Thoracic aorta (tissue), 2 donors: ENCODE measurements at regions not wholly inside any gene's neighbourhood (a gene's known extent, or its start where the extent isn't known, plus 50 kb on each side); places are given as distances from the start of the nearest gene placed in this dataset.

Experiments used
- ATAC-seq: fragments of 150-250 bp; one replicate; pipeline ENCODE4 v1.8.0; 2017; ENCODE audit warnings: low read depth; ENCODE audit not compliant: insufficient number of reproducible peaks, low FRiP score
- DNase-seq: peaks from one replicate; pipeline ENCODE4 v3.0.0-alpha.2; 2020; ENCODE audit warnings: low spot score
- H3K27ac ChIP-seq, 2 donors: fragments of 200-600 bp; sonication (generic); 1 replicate in 1 of 2; 2 replicates in 1 of 2; pipeline ENCODE4 v1.5.1; 2016; ENCODE audit warnings: mild to moderate bottlenecking in 2 of 2, moderate library complexity in 2 of 2
- H3K27me3 ChIP-seq: fragments of 200-600 bp; sonication (generic); replicated peaks from 2 replicates; pipeline ENCODE4 v1.6.0; 2016; ENCODE audit warnings: mild to moderate bottlenecking; ENCODE audit not compliant: insufficient read depth
- H3K36me3 ChIP-seq: fragments of 200-600 bp; sonication (generic); one replicate; pipeline ENCODE4 v1.5.1; 2016
- H3K4me1 ChIP-seq, 2 donors: fragments of 200-600 bp; sonication (generic); 1 replicate in 1 of 2; 2 replicates in 1 of 2; pipeline versions ENCODE4 v1.5.1 to v1.6.0; 2016; ENCODE audit warnings: low read depth in 2 of 2, mild to moderate bottlenecking in 1 of 2; ENCODE audit not compliant: control insufficient read depth in 1 of 2
- H3K4me3 ChIP-seq: fragments of 200-600 bp; sonication (generic); 2 replicates; pipeline ENCODE4 v1.5.1; 2016; ENCODE audit warnings: mild to moderate bottlenecking
- H3K9me3 ChIP-seq: fragments of 200-600 bp; sonication (generic); 2 replicates; pipeline ENCODE4 v1.5.1; 2016
- TF ChIP-seq, protein P1 (sequence below): fragments of 200-600 bp; sonication (generic); IDR thresholded peaks from one replicate; pipeline ENCODE4 v1.5.1; 2019; ENCODE audit warnings: antibody characterized with exemption

DNA sequence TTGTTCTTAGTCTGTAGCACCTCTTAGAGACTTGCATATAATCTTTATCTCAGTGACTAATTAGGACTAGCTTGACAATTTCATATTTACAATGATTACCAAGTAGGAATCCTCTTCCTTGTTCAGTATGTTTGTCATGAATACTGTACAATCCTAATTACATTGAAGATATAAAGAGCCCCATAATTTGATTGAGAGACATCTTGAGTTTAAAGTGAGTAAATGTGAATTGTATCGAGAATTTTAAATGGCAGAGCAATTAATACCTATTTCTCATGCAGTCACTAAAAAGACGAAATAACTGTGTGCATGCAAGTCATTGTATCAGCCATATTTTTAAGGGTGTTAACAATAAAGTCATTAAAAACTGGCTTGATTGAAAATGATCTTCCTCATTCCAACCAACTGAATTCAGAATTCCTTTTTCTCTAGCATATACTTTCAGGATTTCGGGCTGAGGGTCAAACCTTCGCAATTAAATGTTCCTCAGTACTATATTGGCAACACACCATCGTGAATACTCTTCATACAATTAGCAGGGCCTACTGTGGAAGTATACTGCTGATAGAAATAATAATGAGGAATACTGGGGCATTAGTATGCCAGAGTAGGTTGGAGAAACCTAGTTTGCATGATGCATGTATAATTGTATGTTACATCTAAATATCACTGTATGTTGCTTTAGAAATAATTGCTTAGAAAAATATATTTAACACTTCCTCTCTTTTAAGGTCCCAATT is 284.7 kb upstream of the TMEM161B start:
- H3K9me3 ChIP-seq: no peaks in the 10 kb centered on the region
- H3K36me3 ChIP-seq: no peaks in the 10 kb centered on the region
- no peak overlapping the region for H3K4me3 ChIP-seq
- DNase-seq (no peak), ATAC-seq (no peak)
- no peaks in the 10 kb centered on the region for H3K27me3 ChIP-seq
- H3K27ac ChIP-seq: no peak overlapping the region
- H3K4me1 ChIP-seq: no peaks in the 10 kb centered on the region
- TF ChIP-seq, protein P1, sequence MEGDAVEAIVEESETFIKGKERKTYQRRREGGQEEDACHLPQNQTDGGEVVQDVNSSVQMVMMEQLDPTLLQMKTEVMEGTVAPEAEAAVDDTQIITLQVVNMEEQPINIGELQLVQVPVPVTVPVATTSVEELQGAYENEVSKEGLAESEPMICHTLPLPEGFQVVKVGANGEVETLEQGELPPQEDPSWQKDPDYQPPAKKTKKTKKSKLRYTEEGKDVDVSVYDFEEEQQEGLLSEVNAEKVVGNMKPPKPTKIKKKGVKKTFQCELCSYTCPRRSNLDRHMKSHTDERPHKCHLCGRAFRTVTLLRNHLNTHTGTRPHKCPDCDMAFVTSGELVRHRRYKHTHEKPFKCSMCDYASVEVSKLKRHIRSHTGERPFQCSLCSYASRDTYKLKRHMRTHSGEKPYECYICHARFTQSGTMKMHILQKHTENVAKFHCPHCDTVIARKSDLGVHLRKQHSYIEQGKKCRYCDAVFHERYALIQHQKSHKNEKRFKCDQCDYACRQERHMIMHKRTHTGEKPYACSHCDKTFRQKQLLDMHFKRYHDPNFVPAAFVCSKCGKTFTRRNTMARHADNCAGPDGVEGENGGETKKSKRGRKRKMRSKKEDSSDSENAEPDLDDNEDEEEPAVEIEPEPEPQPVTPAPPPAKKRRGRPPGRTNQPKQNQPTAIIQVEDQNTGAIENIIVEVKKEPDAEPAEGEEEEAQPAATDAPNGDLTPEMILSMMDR: no peak

DNA sequence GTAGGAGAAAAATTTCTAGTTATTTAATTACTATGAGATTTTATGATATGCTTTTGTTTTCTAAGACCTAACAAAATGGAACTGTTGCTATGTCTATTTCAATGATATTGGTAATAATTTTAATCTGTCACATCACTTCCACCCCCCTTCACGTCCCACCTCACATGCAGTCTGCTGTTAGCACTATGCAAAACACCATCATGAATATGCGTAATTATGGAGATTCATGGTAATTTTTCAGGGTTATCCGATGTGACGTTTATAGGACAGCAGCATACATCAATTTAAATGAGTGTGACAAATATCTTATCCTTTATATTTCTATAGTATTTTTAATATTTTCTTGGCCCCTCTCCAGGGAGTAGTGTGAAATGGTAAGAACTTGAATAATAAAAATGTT is 283.8 kb upstream of the TMEM161B start:
- ATAC-seq: no peak
- no peaks in the 10 kb centered on the region for H3K9me3 ChIP-seq
- DNase-seq: no peak
- no peak overlapping the region for H3K4me3 ChIP-seq
- no peaks in the 10 kb centered on the region for H3K4me1 ChIP-seq
- no peaks in the 10 kb centered on the region for H3K36me3 ChIP-seq
- H3K27ac ChIP-seq: no peak overlapping the region
- TF ChIP-seq, protein P1: no peak
- H3K27me3 ChIP-seq: no peaks in the 10 kb centered on the region

DNA sequence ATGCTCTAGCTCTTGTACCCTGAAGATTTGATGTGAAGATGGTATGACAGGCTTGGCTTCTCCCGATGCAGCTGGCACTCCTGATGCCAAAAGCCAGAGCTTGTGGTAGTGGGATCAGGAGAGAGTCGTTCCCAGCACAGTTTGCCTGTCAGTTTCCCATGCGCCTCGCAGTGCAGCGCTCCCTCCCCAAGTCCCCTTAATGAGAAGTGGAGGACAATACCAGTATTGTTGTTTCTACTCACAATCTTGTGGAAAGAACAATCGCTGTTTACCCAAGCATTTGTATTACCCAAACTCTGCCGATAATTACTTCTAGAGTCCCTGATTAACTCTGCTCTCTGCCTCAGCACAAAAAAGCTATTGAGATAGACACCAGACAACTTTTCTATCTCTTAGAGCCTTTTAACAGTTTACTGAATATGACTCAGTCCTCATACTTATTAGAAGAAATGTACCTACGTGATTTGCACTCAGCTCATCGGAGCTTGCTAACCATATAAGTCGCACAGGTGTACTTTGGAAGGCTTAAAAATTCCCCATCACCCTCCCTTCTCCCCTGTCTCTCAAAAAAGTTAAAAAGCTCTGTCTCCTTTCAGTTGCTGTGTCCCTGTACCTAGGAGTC is 283.2 kb upstream of the TMEM161B start:
- H3K27me3 ChIP-seq: no peaks in the 10 kb centered on the region
- H3K9me3 ChIP-seq: no peaks in the 10 kb centered on the region
- H3K27ac ChIP-seq: no peak overlapping the region
- no peaks in the 10 kb centered on the region for H3K36me3 ChIP-seq
- no peaks in the 10 kb centered on the region for H3K4me1 ChIP-seq
- no peak overlapping the region for H3K4me3 ChIP-seq
- TF ChIP-seq, protein P1: no peak
- DNase-seq (no peak), ATAC-seq (no peak)

DNA sequence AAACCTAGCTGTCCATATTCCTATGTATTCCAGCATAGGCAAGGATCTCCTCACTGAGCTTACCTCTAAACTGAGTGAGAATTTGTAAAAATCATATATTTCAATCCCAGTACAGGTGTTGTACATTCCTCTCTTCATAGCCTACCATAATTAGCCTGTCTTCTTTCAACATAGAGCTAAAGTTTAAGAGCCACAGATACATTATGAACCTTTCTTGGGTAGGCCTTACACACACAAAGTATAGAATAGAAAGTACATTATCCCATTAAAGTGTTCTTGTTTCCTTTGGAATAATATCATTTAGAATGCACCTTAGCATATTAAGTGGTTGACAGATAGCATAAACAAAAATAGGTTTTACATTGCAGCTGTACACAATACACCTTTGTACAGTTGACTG is 282.1 kb upstream of the TMEM161B start:
- ATAC-seq: no peak
- TF ChIP-seq, protein P1: no peak

GRCh38 chr5:88548136-88548805 is 279.6 kb upstream of the TMEM161B start:
- no peaks in the 10 kb centered on the region for H3K9me3 ChIP-seq
- TF ChIP-seq, protein P1: no peak
- no peak for DNase-seq
- ATAC-seq: no peak
- no peak overlapping the region for H3K27ac ChIP-seq
- no peaks in the 10 kb centered on the region for H3K36me3 ChIP-seq
- H3K4me1 ChIP-seq: no peaks in the 10 kb centered on the region
- H3K27me3 ChIP-seq: no peaks in the 10 kb centered on the region
- H3K4me3 ChIP-seq: no peak overlapping the region

More for the DNA sequence above, 282.1 kb upstream of the TMEM161B start:
- no peaks in the 10 kb centered on the region for H3K9me3 ChIP-seq
- H3K27me3 ChIP-seq: no peaks in the 10 kb centered on the region
- H3K36me3 ChIP-seq: no peaks in the 10 kb centered on the region
- no peaks in the 10 kb centered on the region for H3K4me1 ChIP-seq
- H3K27ac ChIP-seq: no peak overlapping the region
- H3K4me3 ChIP-seq: no peak overlapping the region
- no peak for DNase-seq
